ENCODE measurements at regions not wholly inside any gene's neighbourhood (a gene's known extent, or its start where the extent isn't known, plus 50 kb on each side); places are given as distances from the start of the nearest gene placed in this dataset.

DNA sequence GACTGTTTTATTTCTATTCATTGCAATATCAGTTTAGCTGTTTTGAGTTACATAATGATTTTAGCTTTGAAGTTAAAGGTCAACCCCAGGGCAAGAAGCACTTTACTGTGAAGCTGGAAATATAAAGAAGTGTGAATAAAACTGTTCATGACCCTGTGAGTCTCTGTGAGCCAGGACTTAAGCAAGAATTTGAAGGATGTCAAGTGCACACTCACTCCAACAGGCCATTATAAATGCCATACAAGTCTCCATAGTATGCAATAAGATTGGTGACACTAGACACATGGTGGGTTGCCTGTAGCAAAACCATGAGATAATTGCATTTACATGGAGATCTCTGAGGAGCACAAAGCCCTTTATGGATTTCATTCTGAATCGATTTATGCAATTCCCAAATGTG is 318.7 kb upstream of the ITGA1 start:
- TF ChIP-seq, protein P1, sequence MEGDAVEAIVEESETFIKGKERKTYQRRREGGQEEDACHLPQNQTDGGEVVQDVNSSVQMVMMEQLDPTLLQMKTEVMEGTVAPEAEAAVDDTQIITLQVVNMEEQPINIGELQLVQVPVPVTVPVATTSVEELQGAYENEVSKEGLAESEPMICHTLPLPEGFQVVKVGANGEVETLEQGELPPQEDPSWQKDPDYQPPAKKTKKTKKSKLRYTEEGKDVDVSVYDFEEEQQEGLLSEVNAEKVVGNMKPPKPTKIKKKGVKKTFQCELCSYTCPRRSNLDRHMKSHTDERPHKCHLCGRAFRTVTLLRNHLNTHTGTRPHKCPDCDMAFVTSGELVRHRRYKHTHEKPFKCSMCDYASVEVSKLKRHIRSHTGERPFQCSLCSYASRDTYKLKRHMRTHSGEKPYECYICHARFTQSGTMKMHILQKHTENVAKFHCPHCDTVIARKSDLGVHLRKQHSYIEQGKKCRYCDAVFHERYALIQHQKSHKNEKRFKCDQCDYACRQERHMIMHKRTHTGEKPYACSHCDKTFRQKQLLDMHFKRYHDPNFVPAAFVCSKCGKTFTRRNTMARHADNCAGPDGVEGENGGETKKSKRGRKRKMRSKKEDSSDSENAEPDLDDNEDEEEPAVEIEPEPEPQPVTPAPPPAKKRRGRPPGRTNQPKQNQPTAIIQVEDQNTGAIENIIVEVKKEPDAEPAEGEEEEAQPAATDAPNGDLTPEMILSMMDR (IDR thresholded peaks at IDR 0.05): no peak
- TF ChIP-seq POLR2A (IDR thresholded peaks at IDR 0.05): no peak

Measured in uterus (tissue), 2 donors.